DND-41 (cell line): ENCODE measurements at regions not wholly inside any gene's neighbourhood (a gene's known extent, or its start where the extent isn't known, plus 50 kb on each side); places are given as distances from the start of the nearest gene placed in this dataset.

ENCODE experiments used
- ATAC-seq: fragments of 200-7000 bp; cut with Tn5 transposase; 3 replicates; pipeline ENCODE4 v1.9.1; 2021; ENCODE audit warnings: low read depth; ENCODE audit not compliant: insufficient read depth
- DNase-seq: peaks from one replicate; pipeline ENCODE4 v3.0.0-alpha.2; 2020
- H2AFZ ChIP-seq: 2 replicates; pipeline ENCODE4 v1.6.0; 2012; ENCODE audit warnings: low read depth, low read length
- H3K27ac ChIP-seq: 2 replicates; pipeline ENCODE4 v1.5.1; 2012; ENCODE audit warnings: low read length, inconsistent platforms
- H3K27me3 ChIP-seq: fragments of 200-600 bp; sonication (generic); 2 replicates; pipeline ENCODE4 v1.6.0; 2012; ENCODE audit warnings: low read length, mild to moderate bottlenecking, inconsistent platforms; ENCODE audit not compliant: insufficient read depth, poor library complexity
- H3K36me3 ChIP-seq: 2 replicates; pipeline ENCODE4 v1.5.1; 2012; ENCODE audit warnings: low read length, inconsistent platforms; ENCODE audit not compliant: insufficient read depth
- H3K4me1 ChIP-seq: 2 replicates; pipeline ENCODE4 v1.5.1; 2012; ENCODE audit warnings: mild to moderate bottlenecking, low read length; ENCODE audit not compliant: insufficient read depth
- H3K4me2 ChIP-seq: 2 replicates; pipeline ENCODE4 v1.6.0; 2012; ENCODE audit warnings: mild to moderate bottlenecking, moderate library complexity, low read length, inconsistent platforms; ENCODE audit not compliant: insufficient read depth
- H3K4me3 ChIP-seq, 2 experiments: fragments of 200-600 bp in 1 of 2; shearing (Covaris generic) in 1 of 2; 2 replicates each; pipeline ENCODE4 v1.5.1; 2012 to 2016; ENCODE audit warnings: inconsistent platforms in 2 of 2, low read length in 2 of 2, mild to moderate bottlenecking in 2 of 2, low read depth in 1 of 2, moderate library complexity in 1 of 2
- H3K79me2 ChIP-seq: 2 replicates; pipeline ENCODE4 v1.6.0; 2012; ENCODE audit warnings: low read length, inconsistent platforms; ENCODE audit not compliant: insufficient read depth
- H3K9ac ChIP-seq: 2 replicates; pipeline ENCODE4 v1.6.0; 2012; ENCODE audit warnings: low read depth, mild to moderate bottlenecking, inconsistent platforms, low read length, moderate library complexity
- H3K9me3 ChIP-seq: 2 replicates; pipeline ENCODE4 v1.5.1; 2012; ENCODE audit warnings: low read length, moderate library complexity, mild to moderate bottlenecking, inconsistent platforms; ENCODE audit not compliant: insufficient read depth, severe bottlenecking
- H4K20me1 ChIP-seq: 2 replicates; pipeline ENCODE4 v1.6.0; 2012; ENCODE audit warnings: low read length; ENCODE audit not compliant: insufficient read depth
- CTCF ChIP-seq: IDR thresholded peaks from 2 replicates; pipeline ENCODE4 v1.5.1; 2012; ENCODE audit warnings: borderline replicate concordance, low read length, moderate library complexity, mild to moderate bottlenecking; ENCODE audit not compliant: poor library complexity, severe bottlenecking; ENCODE audit errors: extremely low read depth
- EZH2 ChIP-seq: IDR thresholded peaks from 3 replicates; pipeline ENCODE4 v1.6.1; 2012; ENCODE audit warnings: borderline replicate concordance, low read depth, mild to moderate bottlenecking, moderate library complexity, low read length, inconsistent platforms; ENCODE audit not compliant: severe bottlenecking

- Histone ChIP-seq H3K9me3 (no peaks in the 10 kb centered on the region), H3K9ac (no peak overlapping the region), H3K27ac (no peak overlapping the region), H3K36me3 (no peaks in the 10 kb centered on the region), H3K4me1 (no peaks in the 10 kb centered on the region), H4K20me1 (no peaks in the 10 kb centered on the region), H3K4me3 (no peak overlapping the region), H3K27me3 (no peaks in the 10 kb centered on the region), H3K4me2 (no peak overlapping the region), H2AFZ (no peak overlapping the region), H3K79me2 (no peaks in the 10 kb centered on the region)
- TF ChIP-seq EZH2 (no peak), CTCF (no peak)
- no peak for DNase-seq
- ATAC-seq = no peak
These were observed 75.8 kb upstream of the BACH2 start for GRCh38 chr6:90372450-90372849.

GRCh38 chr6:90370493-90370959, 73.9 kb upstream of the BACH2 start:
- H3K27me3 ChIP-seq = no peaks in the 10 kb centered on the region
- H3K27ac ChIP-seq = no peak overlapping the region
- H2AFZ ChIP-seq = no peak overlapping the region
- no peaks in the 10 kb centered on the region for H3K9me3 ChIP-seq
- H3K36me3 ChIP-seq = no peaks in the 10 kb centered on the region
- H3K4me2 ChIP-seq = no peak overlapping the region
- no peaks in the 10 kb centered on the region for H3K4me1 ChIP-seq
- no peak for DNase-seq
- H3K4me3 ChIP-seq = no peak overlapping the region
- TF ChIP-seq EZH2 = no peak
- no peak for TF ChIP-seq CTCF
- H3K9ac ChIP-seq = no peak overlapping the region
- no peaks in the 10 kb centered on the region for H3K79me2 ChIP-seq
- no peak for ATAC-seq
- H4K20me1 ChIP-seq = no peaks in the 10 kb centered on the region

- H3K27ac ChIP-seq = no peak overlapping the region
- no peaks in the 10 kb centered on the region for H4K20me1 ChIP-seq
- H3K36me3 ChIP-seq = no peaks in the 10 kb centered on the region
- H3K27me3 ChIP-seq = no peaks in the 10 kb centered on the region
- ATAC-seq (no peak), DNase-seq (no peak)
- no peak overlapping the region for H2AFZ ChIP-seq
- H3K9ac ChIP-seq = no peak overlapping the region
- no peaks in the 10 kb centered on the region for H3K4me1 ChIP-seq
- no peaks in the 10 kb centered on the region for H3K9me3 ChIP-seq
- no peaks in the 10 kb centered on the region for H3K79me2 ChIP-seq
- H3K4me2 ChIP-seq = no peak overlapping the region
- no peak overlapping the region for H3K4me3 ChIP-seq
- TF ChIP-seq EZH2 (no peak), CTCF (no peak)
These were observed 73.0 kb upstream of the BACH2 start for GRCh38 chr6:90369651-90370050.

- Histone ChIP-seq H3K9me3 (no peaks in the 10 kb centered on the region), H3K79me2 (no peaks in the 10 kb centered on the region), H3K27ac (no peak overlapping the region), H3K4me2 (no peak overlapping the region), H3K9ac (no peak overlapping the region), H3K4me1 (no peaks in the 10 kb centered on the region), H4K20me1 (no peaks in the 10 kb centered on the region), H3K4me3 (no peak overlapping the region), H3K36me3 (no peaks in the 10 kb centered on the region), H3K27me3 (no peaks in the 10 kb centered on the region), H2AFZ (no peak overlapping the region)
- TF ChIP-seq CTCF (no peak), EZH2 (no peak)
- no peak for ATAC-seq
- DNase-seq = no peak
These were observed 72.4 kb upstream of the BACH2 start for GRCh38 chr6:90369024-90369519.
